Panc1 (cell line): ENCODE measurements at regions not wholly inside any gene's neighbourhood (a gene's known extent, or its start where the extent isn't known, plus 50 kb on each side); places are given as distances from the start of the nearest gene placed in this dataset.

Experiments used
- CTCF ChIP-seq: fragments of 450-650 bp; IDR thresholded peaks from 2 replicates; pipeline ENCODE4 v1.5.1; 2017; ENCODE audit warnings: mild to moderate bottlenecking
- POLR2AphosphoS5 ChIP-seq: IDR thresholded peaks from 2 replicates; pipeline ENCODE4 v1.6.1; 2012; ENCODE audit warnings: mild to moderate bottlenecking, low read depth, low read length, moderate library complexity

- TF ChIP-seq POLR2AphosphoS5 (no peak), CTCF (no peak; the same call in 1 of the 2 replicates)
Observed at GRCh38 chr16:51524555-51525373, 373.7 kb upstream of the SALL1 start.
